ENCODE measurements at regions not wholly inside any gene's neighbourhood (a gene's known extent, or its start where the extent isn't known, plus 50 kb on each side); places are given as distances from the start of the nearest gene placed in this dataset.

DNA sequence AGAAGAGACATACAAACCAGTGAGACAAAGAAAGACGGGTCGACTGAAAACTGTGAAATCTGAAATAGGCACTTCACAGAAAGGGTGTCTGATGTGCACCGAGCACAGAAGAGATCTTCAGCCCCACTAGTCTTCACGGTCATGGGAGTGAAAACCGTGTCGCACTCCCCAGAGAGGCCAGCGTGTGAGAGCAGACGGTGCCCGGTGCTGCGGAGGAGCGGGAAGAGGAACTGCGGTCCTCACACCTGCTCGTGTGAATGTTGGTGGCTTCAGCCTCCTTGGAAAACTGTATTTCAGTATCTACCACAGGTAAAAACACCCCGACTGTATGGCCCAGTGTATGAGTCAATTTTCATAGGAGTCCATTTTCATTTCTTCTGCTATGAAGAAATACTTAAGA, 382.9 kb downstream of the BRD1 start:
- no peak for TF ChIP-seq CTCF (IDR thresholded peaks at IDR 0.05; ENCODE audit: low read depth, low read length)
- TF ChIP-seq POLR2A (IDR thresholded peaks at IDR 0.05; ENCODE audit: extremely low read depth, insufficient read length), result no peak
- no peak for TF ChIP-seq MYC (IDR thresholded peaks at IDR 0.05; ENCODE audit: low read depth, low read length)
- no peak for TF ChIP-seq MAX (IDR thresholded peaks at IDR 0.05; ENCODE audit: low read depth, low read length)

Data from NB4 (cell line).